ENCODE measurements at regions not wholly inside any gene's neighbourhood (a gene's known extent, or its start where the extent isn't known, plus 50 kb on each side); places are given as distances from the start of the nearest gene placed in this dataset.

- Histone ChIP-seq H3K4me3 (ENCODE audit: insufficient read depth, low read depth, low read length) (no peak overlapping the region), H3K27ac (ENCODE audit: insufficient read depth, low read depth, low read length, poor library complexity, severe bottlenecking) (no peak overlapping the region), H3K27me3 (ENCODE audit: control insufficient read depth, insufficient read depth, low read length, poor library complexity, severe bottlenecking) (no peaks in the 10 kb centered on the region), H3K36me3 (ENCODE audit: control insufficient read depth, insufficient read depth, low read length) (no peaks in the 10 kb centered on the region), H3K9me3 (ENCODE audit: control insufficient read depth, low read length) (no peaks in the 10 kb centered on the region), H3K4me1 (ENCODE audit: control insufficient read depth, insufficient read depth, low read length) (peaks cover 14% of the 10 kb centered on the region)
- WGBS, 2 experiments: 31 to 37% methylated on average over 14 to 16 of the region's 16 CpGs
Measured at GRCh38 chr6:6811128-6812009, 222.8 kb downstream of the LY86 start.

GRCh38 chr6:6812427-6812826 is 223.9 kb downstream of the LY86 start:
- no peak overlapping the region for H3K27ac ChIP-seq (ENCODE audit: insufficient read depth, low read depth, low read length, poor library complexity, severe bottlenecking)
- H3K4me1 ChIP-seq (ENCODE audit: control insufficient read depth, insufficient read depth, low read length): peaks cover 14% of the 10 kb centered on the region
- 80 to 89% methylated on average over 2 of the region's 2 CpGs for WGBS, 2 experiments

GRCh38 chr6:6815732-6816131 is 227.2 kb downstream of the LY86 start:
- no peak overlapping the region for H3K27ac ChIP-seq (ENCODE audit: insufficient read depth, low read depth, low read length, poor library complexity, severe bottlenecking)
- no peaks in the 10 kb centered on the region for H3K27me3 ChIP-seq (ENCODE audit: control insufficient read depth, insufficient read depth, low read length, poor library complexity, severe bottlenecking)
- H3K4me3 ChIP-seq (ENCODE audit: insufficient read depth, low read depth, low read length): no peak overlapping the region
- H3K36me3 ChIP-seq (ENCODE audit: control insufficient read depth, insufficient read depth, low read length): no peaks in the 10 kb centered on the region
- no peaks in the 10 kb centered on the region for H3K9me3 ChIP-seq (ENCODE audit: control insufficient read depth, low read length)
- WGBS, 2 experiments: 87% methylated on average over 4 to 5 of the region's 5 CpGs
- H3K4me1 ChIP-seq (ENCODE audit: control insufficient read depth, insufficient read depth, low read length): peaks cover 19% of the 10 kb centered on the region

More at GRCh38 chr6:6812427-6812826, 223.9 kb downstream of the LY86 start:
- Histone ChIP-seq H3K36me3 (ENCODE audit: control insufficient read depth, insufficient read depth, low read length) (no peaks in the 10 kb centered on the region), H3K4me3 (ENCODE audit: insufficient read depth, low read depth, low read length) (no peak overlapping the region), H3K27me3 (ENCODE audit: control insufficient read depth, insufficient read depth, low read length, poor library complexity, severe bottlenecking) (no peaks in the 10 kb centered on the region), H3K9me3 (ENCODE audit: control insufficient read depth, low read length) (no peaks in the 10 kb centered on the region)

GRCh38 chr6:6816716-6817115 is 228.2 kb downstream of the LY86 start:
- H3K9me3 ChIP-seq (ENCODE audit: control insufficient read depth, low read length): no peaks in the 10 kb centered on the region
- peaks cover 9% of the 10 kb centered on the region for H3K4me1 ChIP-seq (ENCODE audit: control insufficient read depth, insufficient read depth, low read length)
- H3K4me3 ChIP-seq (ENCODE audit: insufficient read depth, low read depth, low read length): no peak overlapping the region
- H3K27ac ChIP-seq (ENCODE audit: insufficient read depth, low read depth, low read length, poor library complexity, severe bottlenecking): no peak overlapping the region
- H3K27me3 ChIP-seq (ENCODE audit: control insufficient read depth, insufficient read depth, low read length, poor library complexity, severe bottlenecking): no peaks in the 10 kb centered on the region
- WGBS, 2 experiments: 94 to 95% methylated on average over 7 of the region's 7 CpGs
- no peaks in the 10 kb centered on the region for H3K36me3 ChIP-seq (ENCODE audit: control insufficient read depth, insufficient read depth, low read length)

- H3K27me3 ChIP-seq (ENCODE audit: control insufficient read depth, insufficient read depth, low read length, poor library complexity, severe bottlenecking): no peaks in the 10 kb centered on the region
- no peaks in the 10 kb centered on the region for H3K36me3 ChIP-seq (ENCODE audit: control insufficient read depth, insufficient read depth, low read length)
- H3K4me3 ChIP-seq (ENCODE audit: insufficient read depth, low read depth, low read length): no peak overlapping the region
- H3K27ac ChIP-seq (ENCODE audit: insufficient read depth, low read depth, low read length, poor library complexity, severe bottlenecking): no peak overlapping the region
- WGBS, 2 experiments: 86 to 87% methylated on average over 10 of the region's 10 CpGs
- H3K9me3 ChIP-seq (ENCODE audit: control insufficient read depth, low read length): no peaks in the 10 kb centered on the region
- H3K4me1 ChIP-seq (ENCODE audit: control insufficient read depth, insufficient read depth, low read length): peaks cover 5% of the 10 kb centered on the region
Measured at GRCh38 chr6:6818078-6818639, 229.6 kb downstream of the LY86 start.

GRCh38 chr6:6820641-6821238 is 232.2 kb downstream of the LY86 start:
- no peaks in the 10 kb centered on the region for H3K9me3 ChIP-seq (ENCODE audit: control insufficient read depth, low read length)
- no peaks in the 10 kb centered on the region for H3K36me3 ChIP-seq (ENCODE audit: control insufficient read depth, insufficient read depth, low read length)
- H3K4me3 ChIP-seq (ENCODE audit: insufficient read depth, low read depth, low read length): no peak overlapping the region
- H3K27me3 ChIP-seq (ENCODE audit: control insufficient read depth, insufficient read depth, low read length, poor library complexity, severe bottlenecking): no peaks in the 10 kb centered on the region
- H3K27ac ChIP-seq (ENCODE audit: insufficient read depth, low read depth, low read length, poor library complexity, severe bottlenecking): no peak overlapping the region
- H3K4me1 ChIP-seq (ENCODE audit: control insufficient read depth, insufficient read depth, low read length): peaks cover 18% of the 10 kb centered on the region
- 30% methylated on average over 10 of the region's 10 CpGs for WGBS, 2 experiments

GRCh38 chr6:6821639-6822261 is 233.2 kb downstream of the LY86 start:
- Histone ChIP-seq H3K27me3 (ENCODE audit: control insufficient read depth, insufficient read depth, low read length, poor library complexity, severe bottlenecking) (no peaks in the 10 kb centered on the region), H3K4me1 (ENCODE audit: control insufficient read depth, insufficient read depth, low read length) (peaks cover 20% of the 10 kb centered on the region), H3K4me3 (ENCODE audit: insufficient read depth, low read depth, low read length) (no peak overlapping the region), H3K36me3 (ENCODE audit: control insufficient read depth, insufficient read depth, low read length) (no peaks in the 10 kb centered on the region), H3K27ac (ENCODE audit: insufficient read depth, low read depth, low read length, poor library complexity, severe bottlenecking) (no peak overlapping the region), H3K9me3 (ENCODE audit: control insufficient read depth, low read length) (no peaks in the 10 kb centered on the region)
- 82 to 91% methylated on average over 3 of the region's 3 CpGs for WGBS, 2 experiments

- Histone ChIP-seq H3K27ac (ENCODE audit: insufficient read depth, low read depth, low read length, poor library complexity, severe bottlenecking) (no peak overlapping the region), H3K36me3 (ENCODE audit: control insufficient read depth, insufficient read depth, low read length) (no peaks in the 10 kb centered on the region), H3K9me3 (ENCODE audit: control insufficient read depth, low read length) (no peaks in the 10 kb centered on the region), H3K27me3 (ENCODE audit: control insufficient read depth, insufficient read depth, low read length, poor library complexity, severe bottlenecking) (no peaks in the 10 kb centered on the region), H3K4me3 (ENCODE audit: insufficient read depth, low read depth, low read length) (no peak overlapping the region), H3K4me1 (ENCODE audit: control insufficient read depth, insufficient read depth, low read length) (peaks cover 20% of the 10 kb centered on the region)
- 91 to 98% methylated on average over 6 of the region's 6 CpGs for WGBS, 2 experiments
Measured at GRCh38 chr6:6823030-6823429, 234.5 kb downstream of the LY86 start.

GRCh38 chr6:6823568-6824224 is 235.2 kb downstream of the LY86 start:
- H3K4me3 ChIP-seq (ENCODE audit: insufficient read depth, low read depth, low read length): no peak overlapping the region
- H3K36me3 ChIP-seq (ENCODE audit: control insufficient read depth, insufficient read depth, low read length): no peaks in the 10 kb centered on the region
- peaks cover 16% of the 10 kb centered on the region for H3K4me1 ChIP-seq (ENCODE audit: control insufficient read depth, insufficient read depth, low read length)
- no peaks in the 10 kb centered on the region for H3K27me3 ChIP-seq (ENCODE audit: control insufficient read depth, insufficient read depth, low read length, poor library complexity, severe bottlenecking)
- 93 to 95% methylated on average over 5 of the region's 5 CpGs for WGBS, 2 experiments
- no peaks in the 10 kb centered on the region for H3K9me3 ChIP-seq (ENCODE audit: control insufficient read depth, low read length)
- no peak overlapping the region for H3K27ac ChIP-seq (ENCODE audit: insufficient read depth, low read depth, low read length, poor library complexity, severe bottlenecking)

All from ectodermal cell (in vitro differentiated cells).